ENCODE measurements at regions not wholly inside any gene's neighbourhood (a gene's known extent, or its start where the extent isn't known, plus 50 kb on each side); places are given as distances from the start of the nearest gene placed in this dataset.
"Not testable (repeated sequence)": the region's sequence is repeated elsewhere in the genome, so short reads cannot be mapped to it uniquely, and the experiment has no call there.

DNA sequence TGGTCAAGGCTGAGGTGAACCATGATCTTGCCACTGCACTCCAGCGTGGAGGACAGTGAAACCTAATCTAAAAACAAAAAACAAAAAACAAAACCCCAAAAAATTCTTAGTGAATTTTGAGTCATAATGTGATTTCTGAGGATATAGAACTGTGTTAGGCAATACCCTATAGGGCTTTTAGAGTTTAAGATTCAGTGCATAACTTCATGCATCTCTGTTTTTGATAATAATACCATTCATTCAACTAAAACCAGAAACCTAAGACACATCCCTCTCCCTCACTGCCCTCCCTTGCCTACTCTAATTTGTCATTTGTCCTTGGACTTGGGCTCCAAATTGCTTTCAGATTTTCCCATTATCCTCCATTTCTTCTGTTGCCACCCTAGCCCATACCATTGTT, 405.7 kb upstream of the EDIL3 start:
- no peak for DNase-seq (ENCODE audit: low read depth, low spot score)

DNA sequence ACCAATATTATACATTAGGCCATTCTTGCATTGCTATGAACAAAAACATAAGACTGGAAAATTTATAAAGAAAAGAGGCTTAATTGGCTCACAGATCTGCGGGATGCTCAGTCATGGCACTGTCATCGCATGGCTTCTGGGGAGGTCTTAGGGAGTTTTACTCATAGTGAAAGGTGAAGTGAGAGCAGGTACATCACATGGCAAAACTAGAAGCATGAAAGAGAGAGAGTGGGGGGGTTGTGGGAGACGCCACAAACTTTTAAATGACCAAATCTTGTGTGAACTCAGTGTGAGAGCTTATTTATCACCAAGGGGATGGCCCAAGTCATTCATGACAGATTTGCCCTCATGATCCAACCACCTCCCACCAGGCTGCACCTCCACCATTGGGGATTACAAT, 398.3 kb upstream of the EDIL3 start:
- no peak for DNase-seq (ENCODE audit: low read depth, low spot score)

DNA sequence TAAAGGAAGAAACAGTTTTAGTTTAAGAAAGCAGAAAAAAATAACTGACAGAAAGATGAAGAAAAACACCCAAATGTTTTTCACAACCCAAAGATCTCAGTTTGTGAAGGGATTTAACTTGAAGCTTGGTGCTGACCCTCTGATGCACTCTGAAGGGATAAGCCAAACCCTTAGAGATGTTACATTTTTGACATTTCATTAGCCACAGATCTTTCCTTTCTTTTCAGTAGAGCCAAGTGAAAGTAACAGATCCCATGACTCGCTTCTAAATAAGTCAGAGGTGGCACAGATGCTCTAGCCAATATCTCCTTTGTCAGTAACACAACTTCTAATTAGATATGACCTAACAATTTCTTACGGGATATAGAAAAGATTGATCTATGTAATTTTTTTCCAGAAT, 394.5 kb upstream of the EDIL3 start:
- DNase-seq (ENCODE audit: low read depth, low spot score): no peak

DNA sequence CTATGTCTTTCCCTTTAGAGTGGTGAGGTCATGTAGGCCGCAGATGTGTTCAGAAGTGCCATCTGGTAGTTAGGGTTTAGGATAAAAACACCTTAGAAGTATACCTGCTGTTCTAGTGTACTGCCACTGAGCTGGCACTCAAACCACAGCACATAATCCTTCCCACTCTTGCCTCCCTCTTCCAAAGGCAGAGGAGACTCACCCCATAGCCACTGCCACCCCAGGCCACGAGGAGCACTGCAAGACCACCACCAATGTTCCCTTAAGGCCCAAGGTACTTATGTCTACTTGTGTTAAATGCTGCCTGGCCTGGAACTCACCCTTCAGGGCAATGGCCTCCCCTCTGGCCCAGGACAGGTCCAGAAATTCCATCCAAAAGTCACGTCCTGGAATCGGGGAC, 379.5 kb upstream of the EDIL3 start:
- DNase-seq (ENCODE audit: low read depth, low spot score): no peak

DNA sequence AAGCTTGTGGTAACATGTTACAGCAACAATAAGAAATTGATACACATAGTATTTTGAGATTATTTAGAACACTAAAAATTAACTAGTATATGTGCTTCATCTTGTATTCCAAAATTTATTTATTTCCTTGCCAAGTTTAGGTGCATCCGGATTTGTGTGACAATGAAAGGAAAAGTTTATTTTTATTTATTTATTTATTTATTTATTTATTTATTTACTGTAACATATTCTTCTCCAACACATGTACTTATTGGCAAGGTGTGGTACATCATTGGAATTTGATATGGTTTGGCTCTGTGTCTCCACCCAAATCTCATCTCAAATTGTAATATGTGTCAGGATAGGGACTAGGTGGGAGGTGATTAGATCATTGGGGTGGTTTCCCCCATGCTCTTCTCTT, 373.3 kb upstream of the EDIL3 start:
- DNase-seq (ENCODE audit: low read depth, low spot score): no peak

DNA sequence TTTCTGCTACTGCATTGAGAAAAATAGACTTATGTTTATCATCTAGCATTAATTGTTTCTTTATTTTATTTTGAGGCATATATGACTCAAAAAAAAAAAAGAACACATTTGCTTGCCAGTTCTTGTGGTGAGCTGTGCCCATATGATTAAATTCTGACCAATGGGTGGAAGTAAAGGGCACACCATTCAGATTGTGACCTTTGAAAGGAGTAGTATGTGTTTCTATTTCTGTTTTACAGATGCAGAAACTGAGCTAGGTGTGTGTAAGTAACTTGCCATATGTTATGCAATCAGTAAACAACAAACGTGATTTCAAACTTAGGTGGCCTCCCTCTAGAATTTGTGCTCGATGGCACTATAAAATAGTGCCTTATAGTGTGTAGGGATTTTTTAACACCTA, 368.1 kb upstream of the EDIL3 start:
- DNase-seq (ENCODE audit: low read depth, low spot score): no peak

DNA sequence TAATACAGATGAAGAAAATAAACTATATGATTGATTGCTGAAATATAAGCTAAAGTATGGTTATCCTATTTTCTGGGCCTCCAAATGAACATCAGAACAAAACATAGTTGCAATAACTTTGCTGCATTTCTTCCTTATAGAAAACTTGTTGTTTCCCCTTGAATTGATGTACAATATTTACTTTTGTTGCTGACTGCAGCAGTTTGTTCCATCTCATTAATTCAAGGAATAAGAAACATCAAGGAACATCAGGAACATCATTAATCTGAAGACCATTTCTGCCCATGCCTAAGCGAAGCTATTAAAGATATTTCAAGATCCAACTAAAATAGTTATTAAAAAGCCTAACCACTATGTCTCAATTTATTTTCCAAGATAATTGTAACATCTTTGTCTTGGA, 363.6 kb upstream of the EDIL3 start:
- no peak for DNase-seq (ENCODE audit: low read depth, low spot score)

DNA sequence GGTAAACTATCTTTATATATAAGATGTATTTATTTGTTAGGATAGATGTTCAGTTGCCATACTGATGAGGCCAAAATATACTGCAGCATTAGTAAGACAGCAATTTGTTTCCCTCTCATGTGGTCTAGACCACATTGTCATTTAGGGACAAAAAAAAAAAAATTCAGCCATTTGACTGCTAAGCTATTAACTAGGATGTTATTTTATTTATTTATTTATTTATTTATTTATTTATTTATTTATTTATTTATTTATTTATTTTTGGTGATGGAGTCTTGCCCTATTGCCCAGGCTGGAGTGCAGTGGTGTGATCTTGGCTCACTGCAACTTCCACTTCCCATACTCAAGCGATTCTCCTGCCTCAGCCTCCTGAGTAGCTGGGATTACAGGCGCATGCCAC, 361.6 kb upstream of the EDIL3 start:
- DNase-seq (ENCODE audit: low read depth, low spot score): not testable (repeated sequence)

DNA sequence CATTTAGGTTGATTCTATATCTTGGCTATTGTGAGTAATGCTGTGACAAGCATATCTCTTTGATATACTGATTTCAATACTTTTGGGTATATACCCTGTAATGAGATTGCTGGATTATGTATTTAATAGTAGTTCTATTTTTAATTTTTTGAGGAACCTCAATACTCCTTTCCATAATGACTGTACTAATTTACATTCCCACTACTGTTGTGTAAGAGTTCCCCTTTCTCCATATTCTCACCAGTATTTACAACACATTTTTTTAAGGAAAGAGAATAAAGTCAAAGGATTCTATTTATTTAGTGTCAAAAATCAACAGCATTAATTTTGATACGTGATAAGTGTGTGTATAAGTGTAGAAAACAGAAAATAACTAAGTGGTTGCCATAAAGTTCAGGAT, 356.4 kb upstream of the EDIL3 start:
- DNase-seq (ENCODE audit: low read depth, low spot score): no peak

DNA sequence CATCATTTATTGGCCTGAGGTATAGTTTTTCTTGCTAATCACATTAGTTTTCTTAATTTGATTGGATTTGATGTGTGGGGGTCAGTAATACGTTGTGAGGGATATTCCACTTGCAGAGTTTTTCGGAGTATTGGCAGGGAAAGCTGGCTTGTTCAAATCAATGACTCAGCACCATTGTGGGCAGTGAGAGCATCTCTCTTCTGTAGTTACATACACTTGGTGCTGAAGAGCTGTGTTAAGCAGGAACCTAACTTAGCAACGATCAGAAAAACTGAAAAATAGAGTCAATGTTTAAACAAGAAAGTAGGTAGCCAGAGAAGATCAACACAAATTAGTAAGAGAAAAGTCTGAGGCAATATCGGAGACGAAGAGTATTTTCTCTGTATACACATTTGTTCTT, 344.6 kb upstream of the EDIL3 start:
- DNase-seq (ENCODE audit: low read depth, low spot score): no peak

DNA sequence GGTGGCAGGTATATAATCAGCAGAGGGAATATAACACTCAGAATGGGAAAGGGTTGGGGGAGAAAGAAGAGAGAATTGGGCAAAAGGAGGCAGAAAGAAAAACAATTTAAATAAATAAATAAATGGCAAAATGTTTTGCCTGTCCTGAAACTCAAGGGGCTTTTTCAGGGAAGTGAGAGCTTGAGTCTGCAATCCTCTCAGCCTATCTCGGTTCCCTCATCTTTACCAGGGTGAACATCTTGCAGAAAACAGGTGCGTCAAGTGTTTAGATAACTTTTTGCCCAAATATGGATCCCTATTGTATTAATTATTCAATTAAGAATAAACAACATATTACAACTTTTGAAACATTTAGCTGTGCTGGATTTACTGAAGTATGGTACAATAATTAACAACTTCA, 343.0 kb upstream of the EDIL3 start:
- DNase-seq (ENCODE audit: low read depth, low spot score): no peak

DNA sequence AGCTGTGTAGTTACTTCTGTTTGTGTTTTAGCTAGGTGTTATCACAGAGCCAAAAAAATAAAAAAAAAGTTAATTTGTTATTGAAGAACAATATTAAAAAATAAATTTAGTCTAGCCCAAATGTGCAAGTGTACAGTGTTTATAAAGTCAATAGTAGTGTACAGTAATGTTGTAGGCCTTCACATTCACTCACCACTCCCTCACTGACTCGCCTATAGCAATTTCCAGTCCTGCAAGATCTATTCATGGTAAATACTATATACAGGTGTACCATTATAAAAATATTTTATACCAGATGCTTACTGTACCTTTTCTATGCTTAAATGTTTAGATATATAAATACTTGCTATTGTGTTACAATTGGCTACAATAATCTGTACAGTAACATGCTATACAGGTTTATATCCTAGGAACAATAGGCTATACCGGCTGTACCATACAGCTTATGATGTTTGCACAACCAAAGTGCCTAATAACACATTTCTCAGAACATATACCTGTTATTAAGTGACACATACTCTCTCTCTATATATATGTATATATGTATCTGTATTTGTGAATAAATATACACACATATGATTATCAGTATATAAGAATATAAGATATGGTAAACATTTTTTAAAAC, 341.4 kb upstream of the EDIL3 start:
- DNase-seq (ENCODE audit: low read depth, low spot score): no peak

DNA sequence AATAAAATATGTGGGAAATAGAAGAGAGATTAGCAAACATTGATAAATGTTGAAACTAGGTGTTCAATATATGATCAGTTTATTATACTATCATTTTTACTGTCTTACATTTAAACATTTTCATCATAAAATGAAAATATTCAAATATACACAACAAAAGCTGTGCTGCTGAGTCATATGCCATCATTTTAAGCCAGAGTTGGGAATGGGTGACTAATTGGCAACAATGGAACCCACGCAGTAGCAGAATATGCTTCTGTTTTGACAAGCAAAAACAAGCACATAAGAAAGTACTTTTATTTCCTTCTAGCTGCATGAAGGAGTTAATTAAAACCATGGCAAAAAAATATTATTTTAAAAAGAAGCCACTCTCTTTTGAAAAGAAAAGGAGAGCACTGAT, 340.0 kb upstream of the EDIL3 start:
- DNase-seq (ENCODE audit: low read depth, low spot score): no peak

DNA sequence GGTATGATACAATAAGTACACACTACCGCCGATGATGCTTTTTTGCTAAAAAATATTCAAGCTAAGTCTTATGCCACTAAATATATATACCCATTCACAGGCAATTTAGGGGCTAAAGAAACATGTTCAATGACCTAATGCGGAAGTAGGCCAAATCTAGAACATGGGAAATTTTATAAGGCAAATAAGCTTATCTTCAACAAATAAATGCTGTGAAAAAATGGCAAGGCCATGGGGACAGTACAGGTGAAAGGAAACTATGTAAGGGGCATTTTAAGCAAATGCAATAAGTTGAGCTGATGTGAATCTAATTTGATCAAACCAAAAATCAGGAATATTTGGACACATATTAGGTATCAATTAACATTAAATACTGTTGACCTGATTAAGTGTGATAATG, 339.5 kb upstream of the EDIL3 start:
- no peak for DNase-seq (ENCODE audit: low read depth, low spot score)

DNA sequence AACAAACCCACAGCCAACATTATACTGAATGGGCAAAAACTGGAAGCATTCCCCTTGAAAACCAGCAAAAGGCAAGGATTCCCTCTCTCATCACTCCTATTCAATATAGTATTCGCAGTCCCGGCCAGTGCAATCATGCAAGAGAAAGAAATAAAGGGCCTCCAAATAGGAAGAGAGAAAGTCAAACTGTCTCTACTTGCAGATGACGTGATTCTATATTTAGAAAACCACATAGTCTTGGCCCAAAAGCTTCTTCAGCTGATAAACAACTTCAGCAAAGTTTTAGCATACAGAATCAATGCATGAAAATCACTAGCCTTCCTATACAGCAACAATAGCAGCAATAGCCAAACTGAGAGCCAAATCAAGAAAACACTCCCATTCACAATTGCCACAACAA, 333.7 kb upstream of the EDIL3 start:
- DNase-seq (ENCODE audit: low read depth, low spot score): no peak

DNA sequence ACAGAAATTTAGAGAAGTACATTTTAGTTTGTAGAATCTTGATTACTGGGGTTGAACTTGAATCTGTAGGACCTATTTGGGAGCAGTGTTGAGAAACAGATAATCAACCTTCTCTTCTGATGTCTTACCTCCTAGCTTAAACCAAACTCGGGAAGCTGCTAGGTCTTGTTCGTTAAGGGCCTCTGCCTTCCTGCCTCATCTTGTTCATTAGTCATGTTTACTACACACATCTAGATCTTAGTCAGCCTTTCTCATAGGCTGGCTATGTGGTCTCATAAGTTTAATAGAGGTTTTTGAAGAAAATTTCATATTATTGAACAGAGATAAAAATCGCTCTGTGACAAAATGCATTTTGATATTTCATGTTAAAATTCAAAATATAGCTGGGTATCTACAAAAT, 331.0 kb upstream of the EDIL3 start:
- no peak for DNase-seq (ENCODE audit: low read depth, low spot score)

DNA sequence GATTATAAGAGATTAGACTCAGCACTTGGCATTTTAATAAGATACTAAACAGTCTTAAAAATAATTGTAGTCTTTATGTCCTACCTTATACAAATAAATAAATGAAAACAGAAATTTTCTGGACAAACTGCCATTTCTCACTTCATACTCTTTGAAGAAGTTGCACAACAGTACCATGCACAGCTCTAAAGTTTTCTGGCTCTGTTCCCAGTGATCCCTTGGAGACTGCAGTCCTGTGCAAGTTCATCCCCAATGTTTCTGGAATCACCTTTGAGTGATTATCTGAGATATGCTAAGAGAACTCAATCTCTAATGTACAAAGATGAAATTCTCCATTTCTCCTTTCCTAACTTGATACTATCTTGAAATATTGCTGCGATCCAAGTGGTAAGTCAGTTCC, 330.4 kb upstream of the EDIL3 start:
- DNase-seq (ENCODE audit: low read depth, low spot score): no peak

DNA sequence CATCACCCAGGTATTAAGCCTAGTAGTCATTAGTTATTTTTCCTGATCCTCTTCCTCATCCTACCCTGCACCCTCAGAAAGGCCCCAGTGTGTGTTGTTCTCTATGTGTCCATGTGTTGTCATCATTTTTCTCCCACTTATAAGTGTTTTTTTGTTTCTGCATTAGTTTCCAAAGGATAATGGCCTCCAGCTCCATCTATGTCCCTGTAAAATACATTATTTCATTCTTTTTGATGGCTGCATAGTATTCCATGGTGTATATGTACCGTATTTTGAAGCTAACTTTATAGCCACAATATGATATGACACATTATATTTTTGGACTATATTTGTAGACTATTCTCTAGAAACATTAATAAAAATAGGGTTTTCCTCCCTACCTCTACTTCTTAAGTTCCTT, 324.4 kb upstream of the EDIL3 start:
- DNase-seq (ENCODE audit: low read depth, low spot score): no peak

DNA sequence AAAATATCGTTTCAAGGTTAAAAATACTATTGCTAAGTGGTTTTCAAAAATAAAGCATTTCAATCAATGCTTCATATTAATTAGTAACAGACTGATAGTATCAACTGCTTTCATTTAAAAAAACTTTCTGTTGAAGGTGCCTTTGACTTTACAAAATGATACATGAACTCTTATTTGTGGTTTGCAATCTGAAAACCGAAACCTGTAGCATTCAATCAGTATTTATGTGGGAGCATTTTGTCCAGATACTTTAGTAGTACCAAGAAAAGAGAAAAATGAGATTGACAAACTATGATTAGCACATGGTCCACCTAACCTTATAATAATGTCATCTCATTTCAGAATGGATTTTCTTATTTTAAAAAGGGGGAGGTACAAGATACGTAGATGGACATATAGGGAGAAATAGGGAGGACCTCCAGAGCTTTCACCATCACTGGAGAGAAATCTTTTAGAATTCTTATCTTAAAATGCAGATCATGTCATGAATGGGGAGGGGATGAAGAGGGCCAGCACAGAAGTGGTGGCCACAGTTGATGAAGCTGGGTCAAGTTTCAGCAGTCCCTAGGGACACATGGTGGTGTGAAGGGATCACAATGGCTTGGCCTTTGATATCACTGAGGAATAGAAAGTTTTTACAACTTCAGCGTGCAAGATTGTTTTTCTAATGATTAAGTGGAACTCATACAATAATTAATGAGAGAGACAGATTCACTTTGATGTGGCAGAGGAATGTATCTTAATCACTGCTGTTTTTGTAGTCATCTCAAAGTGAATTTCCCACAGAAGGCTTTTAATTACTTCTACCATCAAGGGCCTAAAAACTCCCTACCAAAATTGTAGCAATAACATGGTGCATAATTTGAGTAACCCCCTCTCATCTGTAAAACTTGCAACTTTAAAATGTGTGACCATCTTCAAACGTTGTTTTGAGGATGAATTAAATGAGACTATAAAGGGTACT, 322.3 kb upstream of the EDIL3 start:
- DNase-seq (ENCODE audit: low read depth, low spot score): no peak

DNA sequence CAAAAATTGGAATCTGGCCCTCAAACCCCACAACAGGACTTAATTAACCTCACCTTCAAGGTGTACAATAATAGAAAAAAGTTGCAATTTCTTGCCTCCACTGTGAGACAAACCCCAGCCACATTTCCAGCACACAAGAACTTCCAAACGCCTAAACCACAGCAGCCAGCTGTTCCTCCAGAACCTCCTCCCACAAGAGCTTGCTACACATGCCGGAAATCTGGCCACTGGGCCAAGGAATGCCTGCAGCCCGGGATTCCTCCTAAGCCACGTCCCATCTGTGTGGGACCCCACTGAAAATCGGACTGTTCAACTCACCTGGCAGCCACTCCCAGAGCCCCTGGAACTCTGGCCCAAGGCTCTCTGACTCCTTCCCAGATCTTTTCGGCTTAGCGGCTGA, 315.9 kb upstream of the EDIL3 start:
- DNase-seq (ENCODE audit: low read depth, low spot score): not testable (repeated sequence)

DNA sequence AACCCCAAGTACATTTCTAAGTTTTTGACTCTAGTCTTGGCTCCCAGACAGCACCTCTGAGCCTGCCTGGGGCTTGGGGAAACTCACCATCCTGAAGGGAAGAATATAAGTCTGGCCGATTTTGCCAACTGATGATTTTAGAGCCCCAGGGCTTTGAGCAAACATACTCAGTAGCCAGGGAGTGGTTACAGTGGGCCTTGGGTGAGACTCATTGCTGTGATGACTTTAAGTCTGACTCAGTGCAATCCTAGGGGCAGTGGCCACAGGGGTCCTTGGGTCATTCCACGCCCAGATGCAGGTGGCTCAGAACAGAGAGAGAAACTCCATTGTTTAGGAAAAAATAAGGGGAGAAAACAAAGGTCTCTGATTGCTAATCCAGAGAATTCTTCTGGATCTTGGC, 312.0 kb upstream of the EDIL3 start:
- no peak for DNase-seq (ENCODE audit: low read depth, low spot score)

DNA sequence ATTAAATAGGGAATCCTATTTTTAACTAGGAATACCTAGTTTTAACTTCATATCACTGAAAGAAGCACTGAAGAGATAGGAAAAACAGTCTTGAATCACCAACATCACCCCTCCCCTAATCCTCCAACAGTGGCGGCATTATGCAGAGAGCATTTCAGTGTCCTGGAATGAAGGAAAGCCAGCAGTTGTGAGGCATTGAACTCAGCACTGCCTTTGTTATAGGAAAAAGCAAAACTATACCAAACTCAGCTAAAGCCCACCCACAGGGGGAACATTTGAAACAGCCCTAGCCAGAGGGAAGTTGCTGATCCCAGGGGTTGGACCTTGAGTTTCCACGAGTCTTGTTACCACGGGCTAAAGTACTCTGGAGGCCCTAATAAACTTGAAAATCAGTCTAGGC, 310.6 kb upstream of the EDIL3 start:
- no peak for DNase-seq (ENCODE audit: low read depth, low spot score)

DNA sequence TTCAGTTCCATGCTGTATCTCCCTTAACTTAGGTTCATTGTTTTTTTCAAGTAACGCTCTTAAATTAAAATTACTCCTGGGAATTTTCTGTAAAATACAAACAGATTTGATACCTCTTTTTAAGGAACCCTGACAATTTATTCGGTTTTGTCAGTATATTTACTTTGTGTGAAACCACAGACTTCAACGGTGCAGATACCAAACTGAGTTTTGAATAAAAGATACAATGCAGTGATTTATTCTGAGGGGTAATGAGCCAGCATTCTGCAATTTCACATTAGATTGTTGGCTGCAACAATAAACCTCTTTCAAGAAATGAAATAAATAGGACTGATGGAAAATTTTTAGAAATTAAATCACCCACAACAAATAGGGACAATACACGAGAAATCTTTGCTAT, 308.6 kb upstream of the EDIL3 start:
- no peak for DNase-seq (ENCODE audit: low read depth, low spot score)

Measured in brain pericyte (primary cell).